SJSA1 (cell line): ENCODE measurements at regions not wholly inside any gene's neighbourhood (a gene's known extent, or its start where the extent isn't known, plus 50 kb on each side); places are given as distances from the start of the nearest gene placed in this dataset.
"Not testable (repeated sequence)": the region's sequence is repeated elsewhere in the genome, so short reads cannot be mapped to it uniquely, and the experiment has no call there.

Experiments used
- DNase-seq, 2 experiments: peaks; one replicate each; pipeline ENCODE4 v3.0.0-alpha.2; 2015 to 2020; ENCODE audit warnings: low spot score in 2 of 2, low read depth in 1 of 2
- H3K27ac ChIP-seq: fragments of 250-450 bp; sonication (Bioruptor Pico); 2 replicates; pipeline ENCODE4 v1.5.1; 2020; ENCODE audit warnings: mild to moderate bottlenecking, moderate library complexity
- H3K27me3 ChIP-seq: fragments of 250-450 bp; sonication (Bioruptor Pico); replicated peaks from 2 replicates; pipeline ENCODE4 v1.5.1; 2020; ENCODE audit warnings: mild to moderate bottlenecking, moderate library complexity
- H3K36me3 ChIP-seq: fragments of 250-450 bp; sonication (Bioruptor Pico); 2 replicates; pipeline ENCODE4 v1.5.1; 2020; ENCODE audit warnings: mild to moderate bottlenecking
- H3K4me1 ChIP-seq: fragments of 250-450 bp; sonication (Bioruptor Pico); replicated peaks from 2 replicates; pipeline ENCODE4 v1.6.1; 2021; ENCODE audit warnings: mild to moderate bottlenecking
- H3K4me3 ChIP-seq: fragments of 250-450 bp; sonication (Bioruptor Pico); 2 replicates; pipeline ENCODE4 v1.5.1; 2020; ENCODE audit warnings: mild to moderate bottlenecking
- H3K9me3 ChIP-seq: fragments of 250-450 bp; sonication (Bioruptor Pico); replicated peaks from 2 replicates; pipeline ENCODE4 v1.5.1; 2020; ENCODE audit warnings: mild to moderate bottlenecking

DNA sequence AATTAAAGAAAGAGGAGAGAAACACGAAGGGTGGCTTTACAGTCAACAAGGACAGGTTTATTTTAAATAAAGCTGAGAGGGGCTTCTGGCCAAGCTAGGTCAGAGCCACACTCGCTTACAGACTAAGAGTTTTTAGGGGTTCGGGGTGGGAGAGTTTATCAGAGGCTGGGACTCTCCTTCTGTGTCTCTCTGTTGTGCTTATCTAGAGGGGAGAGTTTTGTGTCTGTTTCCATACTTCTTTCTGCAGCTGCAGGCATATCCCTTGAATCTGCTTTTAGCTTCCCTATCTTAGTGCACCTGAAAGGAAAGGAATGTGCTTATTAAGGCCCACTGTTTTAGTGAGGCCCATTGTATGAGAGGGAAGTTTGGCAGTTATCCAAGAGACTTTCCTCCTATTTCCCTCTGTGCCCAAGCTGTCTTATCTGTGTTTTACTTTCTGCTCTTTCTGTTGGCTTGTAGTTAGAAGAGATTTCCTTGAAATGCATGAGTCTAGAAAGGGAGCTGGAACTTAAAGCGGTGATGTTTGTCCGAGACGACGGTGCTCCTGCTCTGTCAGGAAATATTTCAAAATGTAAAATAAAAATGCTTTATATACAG lies 275.3 kb downstream of the KCTD12 start:
- no peaks in the 10 kb centered on the region for H3K4me1 ChIP-seq
- no peaks in the 10 kb centered on the region for H3K9me3 ChIP-seq
- no peak overlapping the region for H3K27ac ChIP-seq
- H3K4me3 ChIP-seq = no peak overlapping the region
- H3K36me3 ChIP-seq = no peaks in the 10 kb centered on the region
- DNase-seq = no peak
- H3K27me3 ChIP-seq = no peaks in the 10 kb centered on the region

DNA sequence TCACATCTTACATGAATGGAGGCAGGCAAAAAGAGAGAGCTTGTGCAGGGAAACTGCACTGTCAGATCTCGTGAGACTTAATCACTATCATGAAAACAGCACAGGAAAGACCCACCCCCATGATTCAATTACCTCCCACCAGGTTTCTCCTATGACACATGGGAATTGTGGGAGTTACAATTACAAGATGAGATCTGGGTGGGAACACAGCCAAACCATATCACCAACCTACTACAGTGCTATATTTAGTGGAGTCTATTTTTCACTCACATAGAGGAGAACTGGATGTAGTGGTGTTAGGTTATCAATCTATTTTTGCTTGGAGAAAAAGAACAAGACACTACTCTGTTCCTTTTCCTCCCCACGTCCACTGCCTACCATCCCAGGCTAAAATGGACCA lies 276.6 kb downstream of the KCTD12 start:
- no peaks in the 10 kb centered on the region for H3K36me3 ChIP-seq
- H3K27ac ChIP-seq = no peak overlapping the region
- H3K9me3 ChIP-seq = no peaks in the 10 kb centered on the region
- no peaks in the 10 kb centered on the region for H3K27me3 ChIP-seq
- H3K4me3 ChIP-seq = no peak overlapping the region
- DNase-seq = no peak
- no peaks in the 10 kb centered on the region for H3K4me1 ChIP-seq

DNA sequence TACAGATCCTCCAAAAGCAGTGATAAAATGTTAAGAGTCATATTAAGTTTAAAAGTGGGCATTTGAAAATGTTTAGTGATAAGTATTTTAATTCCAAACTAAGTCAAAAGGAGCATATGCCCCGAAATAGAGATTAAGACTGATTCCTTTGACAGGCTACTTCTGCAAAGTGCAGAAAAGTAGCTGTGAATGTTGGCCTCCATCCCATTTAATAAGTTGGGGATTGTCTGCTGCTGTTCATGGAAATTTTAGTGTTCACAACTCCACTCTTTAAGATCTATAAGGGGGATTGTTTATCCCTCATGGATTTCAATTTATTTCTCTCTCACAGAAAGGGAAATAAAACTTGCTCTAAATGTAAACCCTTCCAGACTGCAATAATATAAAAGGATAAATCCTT lies 278.3 kb downstream of the KCTD12 start:
- H3K4me1 ChIP-seq = no peaks in the 10 kb centered on the region
- H3K9me3 ChIP-seq = no peaks in the 10 kb centered on the region
- H3K4me3 ChIP-seq = no peak overlapping the region
- H3K27ac ChIP-seq = no peak overlapping the region
- DNase-seq = no peak
- H3K36me3 ChIP-seq = no peaks in the 10 kb centered on the region
- H3K27me3 ChIP-seq = no peaks in the 10 kb centered on the region

DNA sequence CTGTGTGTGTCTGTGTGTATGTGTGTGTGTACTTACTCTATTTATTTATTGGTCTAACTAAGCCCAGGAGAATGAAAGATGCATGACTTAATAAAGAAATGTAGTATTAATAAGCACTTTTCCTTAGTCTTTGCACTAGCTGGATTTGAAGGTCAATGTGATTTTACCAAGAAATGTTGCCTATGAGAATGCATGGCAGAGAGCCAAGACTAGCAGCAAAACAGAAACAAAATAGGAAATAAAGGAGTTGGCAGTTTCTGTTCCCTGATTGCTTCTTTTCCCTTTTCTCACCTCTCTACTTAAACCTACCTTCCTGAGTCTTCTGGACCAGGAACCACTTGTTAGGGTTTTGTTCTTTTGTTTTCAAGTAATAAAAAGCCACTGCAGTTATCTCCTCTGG lies 286.1 kb downstream of the KCTD12 start:
- no peaks in the 10 kb centered on the region for H3K27me3 ChIP-seq
- no peak for DNase-seq

DNA sequence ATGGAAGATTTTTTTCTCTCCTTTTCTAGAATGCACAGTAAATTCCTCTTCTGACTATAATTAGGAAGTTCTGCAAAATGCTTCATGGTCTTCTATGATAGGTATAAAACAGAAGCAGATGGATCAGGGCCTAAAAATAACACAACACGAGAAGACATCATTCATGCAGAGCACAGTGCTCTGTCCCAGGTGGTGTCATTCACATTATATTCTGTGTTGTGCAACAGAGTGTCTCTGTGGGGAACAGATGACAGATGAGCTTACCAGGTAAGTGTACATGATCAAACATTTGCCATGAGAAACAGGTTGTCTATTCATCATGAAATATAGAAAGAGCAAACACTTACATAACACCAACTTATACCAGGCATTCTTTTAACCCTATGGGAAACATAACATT lies 288.3 kb downstream of the KCTD12 start:
- no peaks in the 10 kb centered on the region for H3K9me3 ChIP-seq
- H3K4me3 ChIP-seq = no peak overlapping the region
- H3K4me1 ChIP-seq = no peaks in the 10 kb centered on the region
- H3K36me3 ChIP-seq = no peaks in the 10 kb centered on the region
- no peak for DNase-seq
- H3K27me3 ChIP-seq = no peaks in the 10 kb centered on the region
- no peak overlapping the region for H3K27ac ChIP-seq

More for the DNA sequence above, 286.1 kb downstream of the KCTD12 start:
- H3K9me3 ChIP-seq = no peaks in the 10 kb centered on the region
- no peaks in the 10 kb centered on the region for H3K4me1 ChIP-seq
- H3K36me3 ChIP-seq = no peaks in the 10 kb centered on the region
- H3K27ac ChIP-seq = no peak overlapping the region
- no peak overlapping the region for H3K4me3 ChIP-seq

DNA sequence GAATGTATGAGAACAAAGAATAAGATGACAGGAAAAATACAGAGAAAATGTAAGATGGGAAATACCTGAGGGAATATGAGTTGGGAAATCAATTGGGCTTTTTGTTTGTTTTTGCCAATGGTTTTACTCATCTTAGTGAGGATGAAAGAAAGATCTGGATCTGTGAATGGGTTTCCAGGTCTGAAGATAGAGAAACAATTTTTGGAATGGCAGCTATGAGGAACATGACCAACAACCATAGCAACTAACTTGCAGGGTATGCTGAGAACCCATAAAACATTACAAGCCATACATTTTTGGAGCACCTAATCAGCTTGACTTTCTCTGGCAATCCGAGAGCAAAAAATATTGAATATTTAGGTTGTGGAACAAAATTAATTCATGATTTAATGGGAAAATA lies 290.0 kb downstream of the KCTD12 start:
- Histone ChIP-seq H3K27ac (no peak overlapping the region), H3K36me3 (no peaks in the 10 kb centered on the region), H3K4me1 (no peaks in the 10 kb centered on the region), H3K4me3 (no peak overlapping the region), H3K9me3 (no peaks in the 10 kb centered on the region), H3K27me3 (no peaks in the 10 kb centered on the region)
- no peak for DNase-seq

DNA sequence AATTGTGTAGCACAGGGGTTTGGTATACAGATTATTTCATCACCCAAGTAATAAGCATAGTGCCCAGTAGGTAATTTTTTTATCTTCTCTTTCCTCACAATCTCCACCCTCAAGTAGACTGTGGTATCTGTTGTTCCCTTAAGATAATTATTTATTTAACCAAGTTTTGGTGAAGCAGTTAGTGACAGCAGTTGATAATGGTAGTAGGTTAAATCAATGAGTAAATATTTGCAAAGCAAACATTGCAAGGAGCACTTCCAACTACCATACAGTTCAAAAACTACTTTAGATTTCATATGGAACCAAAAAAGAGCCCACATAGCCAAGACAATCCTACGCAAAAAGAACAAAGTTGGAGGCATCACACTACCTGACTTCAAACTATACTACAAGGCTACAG lies 291.8 kb downstream of the KCTD12 start:
- no peak overlapping the region for H3K27ac ChIP-seq
- H3K4me1 ChIP-seq = no peaks in the 10 kb centered on the region
- DNase-seq = no peak
- no peak overlapping the region for H3K4me3 ChIP-seq
- no peaks in the 10 kb centered on the region for H3K9me3 ChIP-seq
- H3K36me3 ChIP-seq = no peaks in the 10 kb centered on the region
- no peaks in the 10 kb centered on the region for H3K27me3 ChIP-seq

DNA sequence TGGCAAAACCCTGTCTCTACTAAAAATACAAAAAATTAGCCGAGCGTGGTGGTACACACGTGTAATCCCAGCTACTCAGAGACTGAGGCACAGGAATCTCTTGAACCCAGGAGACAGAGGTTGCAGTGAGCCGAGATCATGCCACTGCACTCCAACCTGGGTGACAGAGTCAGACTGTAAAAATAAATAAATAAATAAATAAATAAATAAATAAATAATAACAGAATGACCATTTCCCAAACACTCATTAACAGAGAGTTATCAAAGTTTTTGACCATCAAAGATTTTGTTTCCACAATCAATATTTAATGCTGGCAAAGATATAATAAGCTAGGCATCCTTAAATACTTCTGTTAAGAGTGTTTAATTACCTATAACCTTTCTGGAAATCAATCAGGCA lies 299.4 kb downstream of the KCTD12 start:
- DNase-seq = no peak
- Histone ChIP-seq H3K36me3 (no peaks in the 10 kb centered on the region), H3K27ac (no peak overlapping the region), H3K27me3 (no peaks in the 10 kb centered on the region), H3K4me3 (no peak overlapping the region), H3K9me3 (no peaks in the 10 kb centered on the region), H3K4me1 (no peaks in the 10 kb centered on the region)

DNA sequence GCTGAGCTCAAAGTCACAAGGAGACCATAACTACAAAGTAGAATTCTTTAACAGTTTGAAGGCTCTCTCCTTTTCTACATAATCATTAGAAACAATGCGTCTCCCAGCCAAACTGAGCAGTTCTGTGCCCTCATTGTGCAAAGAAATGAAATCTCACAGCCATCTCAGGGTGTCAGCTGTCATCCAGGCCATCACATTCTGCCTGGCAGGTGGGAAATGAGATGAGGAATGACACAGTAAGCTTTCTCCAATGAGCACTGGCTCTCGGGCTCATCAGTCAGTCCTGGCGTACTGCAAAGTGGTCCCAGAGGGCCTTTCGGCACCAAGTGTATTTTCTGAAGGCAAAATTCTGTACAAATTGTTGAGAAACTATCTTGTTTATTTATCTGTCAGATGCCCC lies 306.5 kb downstream of the KCTD12 start:
- Histone ChIP-seq H3K36me3 (no peaks in the 10 kb centered on the region), H3K4me3 (no peak overlapping the region), H3K27ac (no peak overlapping the region), H3K4me1 (no peaks in the 10 kb centered on the region), H3K27me3 (no peaks in the 10 kb centered on the region), H3K9me3 (no peaks in the 10 kb centered on the region)
- no peak for DNase-seq

DNA sequence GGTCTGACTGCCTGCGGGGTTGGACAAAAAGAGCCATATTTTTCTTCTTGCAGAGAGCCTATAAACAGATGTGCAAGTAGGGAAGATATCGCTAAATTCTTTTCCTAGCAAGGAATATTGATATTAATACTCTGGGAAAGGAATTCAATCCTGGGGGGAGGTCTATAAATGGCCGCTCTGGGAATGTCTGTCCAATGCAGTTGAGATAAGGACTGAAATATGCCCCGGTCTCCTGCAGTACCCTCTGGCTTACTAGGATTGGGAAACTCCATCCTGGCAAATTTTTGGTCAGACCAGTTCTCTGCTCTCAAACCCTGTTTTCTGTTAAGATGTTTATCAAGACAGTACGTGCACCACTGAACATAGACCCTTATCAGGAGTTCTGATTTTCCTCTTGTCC lies 310.6 kb downstream of the KCTD12 start:
- not testable (repeated sequence) for H3K4me1 ChIP-seq, H3K9me3 ChIP-seq, DNase-seq, H3K27me3 ChIP-seq, H3K27ac ChIP-seq, H3K36me3 ChIP-seq, H3K4me3 ChIP-seq

DNA sequence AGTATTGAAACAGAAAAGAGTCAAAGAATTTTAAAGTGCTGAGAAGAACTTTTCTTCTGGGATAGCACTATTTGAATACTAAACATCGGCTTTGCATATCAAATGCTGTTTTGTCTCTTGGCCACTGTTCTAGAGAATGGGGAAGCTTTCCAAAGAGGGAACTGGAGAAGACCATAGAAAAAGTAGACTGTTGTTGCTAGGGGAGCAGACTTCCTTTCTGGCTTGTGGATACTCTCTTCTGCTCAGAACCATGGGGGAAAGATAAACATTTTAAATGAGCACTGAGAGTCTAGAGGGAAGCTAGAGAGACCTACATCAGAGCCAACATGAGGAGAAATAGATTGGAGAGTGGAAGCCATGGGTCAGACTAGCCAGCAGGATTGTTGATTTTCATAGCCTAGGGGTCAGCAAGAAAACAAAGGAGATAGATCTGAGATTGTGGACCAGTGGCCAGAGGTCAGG lies 315.7 kb downstream of the KCTD12 start:
- no peak for DNase-seq
- H3K4me3 ChIP-seq = no peak overlapping the region

DNA sequence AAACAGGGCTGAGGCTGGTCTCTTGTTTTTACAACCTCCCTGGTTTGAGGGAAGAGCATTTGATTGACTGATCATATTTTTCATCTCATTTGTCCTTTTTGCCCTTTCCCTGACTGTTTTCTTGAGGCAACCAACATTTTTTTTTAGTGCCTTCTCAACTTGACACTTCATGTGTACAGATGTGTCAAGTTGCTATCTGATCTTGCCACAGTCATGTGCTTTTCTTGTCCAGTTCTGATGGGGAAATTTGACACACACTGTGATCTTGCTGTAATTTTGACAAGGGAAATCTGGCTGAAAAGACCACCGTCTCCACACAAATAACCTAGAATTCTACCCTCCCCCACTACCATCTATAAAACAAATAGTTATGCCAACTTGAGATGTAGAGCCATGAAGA lies 329.6 kb downstream of the KCTD12 start:
- Histone ChIP-seq H3K36me3 (no peaks in the 10 kb centered on the region), H3K9me3 (no peaks in the 10 kb centered on the region), H3K27me3 (no peaks in the 10 kb centered on the region), H3K27ac (no peak overlapping the region), H3K4me1 (no peaks in the 10 kb centered on the region), H3K4me3 (no peak overlapping the region)
- DNase-seq = no peak

More for the DNA sequence above, 315.7 kb downstream of the KCTD12 start:
- no peaks in the 10 kb centered on the region for H3K9me3 ChIP-seq
- H3K27ac ChIP-seq = no peak overlapping the region
- H3K36me3 ChIP-seq = no peaks in the 10 kb centered on the region
- H3K4me1 ChIP-seq = no peaks in the 10 kb centered on the region
- no peaks in the 10 kb centered on the region for H3K27me3 ChIP-seq

DNA sequence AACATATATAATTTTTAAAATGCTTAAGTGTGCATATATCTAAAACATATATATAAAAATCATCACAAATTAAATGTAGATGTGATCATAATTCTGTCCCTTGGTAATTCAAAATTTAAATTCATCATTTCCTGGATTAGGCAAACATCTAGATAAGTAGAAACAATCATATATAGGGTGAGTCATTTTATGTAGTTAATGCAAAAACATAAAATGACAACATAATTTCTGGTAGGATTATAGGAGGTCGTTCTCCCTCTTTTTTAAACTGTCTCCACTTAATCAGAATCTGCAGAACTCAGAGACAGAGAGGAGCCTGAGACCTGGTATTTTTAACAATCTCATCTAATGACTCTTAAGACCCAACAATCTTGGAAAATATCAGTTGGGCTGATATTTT lies 333.4 kb downstream of the KCTD12 start:
- Histone ChIP-seq H3K9me3 (no peaks in the 10 kb centered on the region), H3K4me1 (no peaks in the 10 kb centered on the region), H3K27ac (no peak overlapping the region)

DNA sequence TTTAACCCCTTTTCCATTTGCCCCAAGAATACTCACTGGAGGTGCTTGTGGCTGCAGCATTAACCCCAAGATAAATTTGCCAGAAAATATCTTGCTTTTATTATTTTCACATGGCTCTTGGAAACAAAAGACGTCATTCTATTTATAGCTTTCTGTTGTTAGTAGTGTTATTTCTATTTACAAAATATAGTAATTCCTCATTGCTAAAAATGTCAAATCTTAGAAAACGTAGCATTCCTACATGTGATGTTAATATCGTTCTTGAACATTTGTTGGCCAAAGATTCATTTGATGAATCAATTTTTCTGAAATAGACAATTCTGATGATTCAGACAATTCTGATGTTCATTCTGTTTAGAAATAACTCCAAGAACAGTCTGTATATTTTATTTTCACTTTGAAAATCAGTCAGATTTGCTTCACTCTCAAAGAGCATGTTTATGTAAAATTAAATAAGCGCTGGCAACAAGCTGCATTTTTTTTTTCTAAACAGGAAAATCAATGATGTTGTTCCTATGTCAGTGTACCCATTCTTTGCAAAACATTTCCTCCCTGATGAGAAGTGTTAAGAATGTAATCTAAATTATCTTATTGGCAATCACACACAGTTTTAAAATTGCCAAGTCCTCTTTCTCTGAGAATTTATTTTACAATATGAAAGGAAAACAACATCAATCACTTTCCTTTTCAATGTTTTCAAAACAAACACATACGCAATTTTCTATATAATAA lies 334.0 kb downstream of the KCTD12 start:
- H3K4me3 ChIP-seq = no peak overlapping the region
- H3K36me3 ChIP-seq = no peaks in the 10 kb centered on the region
- no peak overlapping the region for H3K27ac ChIP-seq
- H3K27me3 ChIP-seq = no peaks in the 10 kb centered on the region
- no peaks in the 10 kb centered on the region for H3K4me1 ChIP-seq
- no peaks in the 10 kb centered on the region for H3K9me3 ChIP-seq
- DNase-seq = no peak

More for the DNA sequence above, 333.4 kb downstream of the KCTD12 start:
- Histone ChIP-seq H3K4me3 (no peak overlapping the region), H3K27me3 (no peaks in the 10 kb centered on the region), H3K36me3 (no peaks in the 10 kb centered on the region)
- DNase-seq = no peak

DNA sequence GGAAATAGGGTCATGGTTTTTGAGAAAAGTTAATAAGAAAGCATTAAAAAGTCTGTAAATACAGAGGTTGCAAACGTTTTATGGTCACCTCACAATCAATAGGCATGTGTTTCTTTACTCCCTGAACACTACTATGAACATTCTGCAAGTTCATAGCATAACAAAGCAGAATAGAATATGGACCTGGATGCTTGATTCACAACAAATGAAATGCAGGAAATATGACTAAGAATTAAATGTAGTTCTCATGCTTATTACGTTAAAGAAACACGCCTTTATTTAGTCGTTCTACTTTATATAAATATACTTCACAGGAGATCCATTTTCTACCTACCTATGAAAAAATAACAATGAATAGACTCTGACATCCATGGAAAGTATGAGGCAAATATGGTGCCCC lies 344.0 kb downstream of the KCTD12 start:
- no peak for DNase-seq
- H3K27ac ChIP-seq = no peak overlapping the region

More for the DNA sequence above, 344.0 kb downstream of the KCTD12 start:
- H3K9me3 ChIP-seq = no peaks in the 10 kb centered on the region
- H3K4me3 ChIP-seq = no peak overlapping the region
- H3K36me3 ChIP-seq = no peaks in the 10 kb centered on the region
- H3K4me1 ChIP-seq = no peaks in the 10 kb centered on the region
- H3K27me3 ChIP-seq = no peaks in the 10 kb centered on the region
